ENCODE measurements at regions not wholly inside any gene's neighbourhood (a gene's known extent, or its start where the extent isn't known, plus 50 kb on each side); places are given as distances from the start of the nearest gene placed in this dataset.

DNA sequence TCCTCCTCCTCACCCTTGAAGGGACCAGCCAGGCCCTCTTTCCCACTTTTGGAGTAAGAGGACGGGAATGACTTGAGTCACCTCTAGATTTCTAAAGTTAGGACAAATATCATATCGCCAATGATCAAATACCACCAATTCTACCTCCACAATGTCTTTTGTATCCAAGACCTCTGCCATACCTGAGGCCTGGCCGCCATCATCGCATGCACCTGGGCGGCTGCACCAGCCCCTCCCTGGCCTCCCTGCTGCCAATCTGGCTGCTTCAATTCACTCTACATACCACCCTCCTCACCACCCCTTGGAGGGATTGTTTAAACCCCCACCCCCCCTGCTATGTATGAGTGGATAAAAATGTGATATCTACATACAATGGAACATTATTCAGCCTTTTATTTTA is 75.0 kb upstream of the RALY start:
- H3K36me3 ChIP-seq (replicated peaks; ENCODE audit: insufficient read depth, low read length) = no peaks in the 10 kb centered on the region
- peak overlapping the region; percentile 45; the same call in 1 of the 2 replicates for H3K27ac ChIP-seq (ENCODE audit: low read length)
- no peaks in the 10 kb centered on the region for H3K9me3 ChIP-seq (replicated peaks; ENCODE audit: insufficient read depth, low read length)
- H4K20me1 ChIP-seq (ENCODE audit: insufficient read depth, low read length) = no peaks in the 10 kb centered on the region
- H3K9ac ChIP-seq (ENCODE audit: low read length) = no peak overlapping the region
- TF ChIP-seq, protein P1, sequence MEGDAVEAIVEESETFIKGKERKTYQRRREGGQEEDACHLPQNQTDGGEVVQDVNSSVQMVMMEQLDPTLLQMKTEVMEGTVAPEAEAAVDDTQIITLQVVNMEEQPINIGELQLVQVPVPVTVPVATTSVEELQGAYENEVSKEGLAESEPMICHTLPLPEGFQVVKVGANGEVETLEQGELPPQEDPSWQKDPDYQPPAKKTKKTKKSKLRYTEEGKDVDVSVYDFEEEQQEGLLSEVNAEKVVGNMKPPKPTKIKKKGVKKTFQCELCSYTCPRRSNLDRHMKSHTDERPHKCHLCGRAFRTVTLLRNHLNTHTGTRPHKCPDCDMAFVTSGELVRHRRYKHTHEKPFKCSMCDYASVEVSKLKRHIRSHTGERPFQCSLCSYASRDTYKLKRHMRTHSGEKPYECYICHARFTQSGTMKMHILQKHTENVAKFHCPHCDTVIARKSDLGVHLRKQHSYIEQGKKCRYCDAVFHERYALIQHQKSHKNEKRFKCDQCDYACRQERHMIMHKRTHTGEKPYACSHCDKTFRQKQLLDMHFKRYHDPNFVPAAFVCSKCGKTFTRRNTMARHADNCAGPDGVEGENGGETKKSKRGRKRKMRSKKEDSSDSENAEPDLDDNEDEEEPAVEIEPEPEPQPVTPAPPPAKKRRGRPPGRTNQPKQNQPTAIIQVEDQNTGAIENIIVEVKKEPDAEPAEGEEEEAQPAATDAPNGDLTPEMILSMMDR (IDR thresholded peaks at IDR 0.05; ENCODE audit: low read length) = no peak
- TF ChIP-seq EZH2phosphoT487 (IDR thresholded peaks at IDR 0.05; ENCODE audit: low read length) (no peak), EZH2 (optimal IDR thresholded peaks at IDR 0.05; ENCODE audit: low read depth, low read length) (no peak)
- no peaks in the 10 kb centered on the region for H3K9me2 ChIP-seq (replicated peaks; ENCODE audit: insufficient read depth, low read length)
- no peak for DNase-seq
- no peak overlapping the region for H3K4me3 ChIP-seq (ENCODE audit: low read length)
- 0 out of 2 replicates have a peak, but pooled peaks cover 11% of the 10 kb centered on the region for H3F3A ChIP-seq (ENCODE audit: insufficient read depth, low read length)
- peak overlapping the region; percentile 79 for H3K4me2 ChIP-seq (ENCODE audit: low read depth, low read length)
- H3K4me1 ChIP-seq (ENCODE audit: low read length) = peaks cover 41% of the 10 kb centered on the region
- no peaks in the 10 kb centered on the region for H3K79me2 ChIP-seq (ENCODE audit: low read length)
- H2AFZ ChIP-seq (ENCODE audit: low read length) = no peak overlapping the region
- H3K27me3 ChIP-seq (replicated peaks; ENCODE audit: insufficient read depth, low read length) = no peaks in the 10 kb centered on the region

DNA sequence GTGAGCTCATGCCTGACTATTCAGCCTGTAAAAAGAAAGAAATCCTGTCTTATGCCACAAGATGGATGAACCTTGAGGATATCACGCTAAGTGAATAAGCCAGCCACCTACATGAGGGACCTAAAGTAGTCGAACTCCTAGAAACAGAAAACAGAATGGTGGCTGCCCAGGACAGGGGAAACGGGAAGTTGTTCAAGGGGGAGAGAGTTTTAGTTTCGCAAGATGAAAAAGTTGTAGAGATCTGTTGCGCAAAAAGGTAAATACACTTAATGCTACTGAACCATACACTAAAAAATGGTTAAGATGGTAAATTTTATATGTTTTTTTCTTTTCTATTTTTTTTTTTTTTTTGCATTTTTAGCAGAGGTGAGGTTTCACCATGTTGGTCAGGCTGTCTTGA is 74.1 kb upstream of the RALY start:
- Histone ChIP-seq H3K9me3 (replicated peaks; ENCODE audit: insufficient read depth, low read length) (no peaks in the 10 kb centered on the region), H3K4me2 (ENCODE audit: low read depth, low read length) (no peak overlapping the region), H3F3A (ENCODE audit: insufficient read depth, low read length) (0 out of 2 replicates have a peak, but pooled peaks cover 11% of the 10 kb centered on the region), H3K27me3 (replicated peaks; ENCODE audit: insufficient read depth, low read length) (no peaks in the 10 kb centered on the region), H3K4me3 (ENCODE audit: low read length) (no peak overlapping the region), H3K9me2 (replicated peaks; ENCODE audit: insufficient read depth, low read length) (no peaks in the 10 kb centered on the region), H3K27ac (ENCODE audit: low read length) (no peak overlapping the region), H3K79me2 (ENCODE audit: low read length) (no peaks in the 10 kb centered on the region), H4K20me1 (ENCODE audit: insufficient read depth, low read length) (no peaks in the 10 kb centered on the region), H3K4me1 (ENCODE audit: low read length) (peaks cover 36% of the 10 kb centered on the region), H3K9ac (ENCODE audit: low read length) (no peak overlapping the region), H2AFZ (ENCODE audit: low read length) (no peak overlapping the region), H3K36me3 (replicated peaks; ENCODE audit: insufficient read depth, low read length) (no peaks in the 10 kb centered on the region)
- DNase-seq = no peak
- TF ChIP-seq EZH2 (optimal IDR thresholded peaks at IDR 0.05; ENCODE audit: low read depth, low read length) (no peak), EZH2phosphoT487 (IDR thresholded peaks at IDR 0.05; ENCODE audit: low read length) (no peak)
- TF ChIP-seq, protein P1 (IDR thresholded peaks at IDR 0.05; ENCODE audit: low read length) = no peak

DNA sequence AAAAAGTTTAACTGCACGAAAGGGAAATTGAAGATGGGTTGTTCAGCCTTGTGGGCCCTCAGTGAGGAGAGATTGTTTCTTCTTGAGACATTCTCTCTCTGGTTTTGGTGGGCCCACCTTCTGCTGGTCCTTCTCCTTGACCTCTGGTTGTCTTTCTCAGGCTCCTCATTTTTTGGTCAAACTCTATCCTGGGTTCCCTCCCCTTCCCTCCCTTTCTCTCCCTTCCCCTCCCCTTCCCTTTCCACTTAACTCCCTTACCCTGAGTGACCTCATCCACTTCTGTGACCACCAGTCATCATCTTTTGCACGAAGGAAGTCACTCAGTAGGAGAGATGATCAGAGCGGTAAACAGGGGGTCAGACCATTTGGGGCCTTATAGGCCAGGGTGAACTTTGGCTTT is 71.5 kb upstream of the RALY start:
- Histone ChIP-seq H3K27ac (ENCODE audit: low read length) (no peak overlapping the region), H3K4me1 (ENCODE audit: low read length) (peaks cover 23% of the 10 kb centered on the region), H2AFZ (ENCODE audit: low read length) (no peak overlapping the region), H3F3A (ENCODE audit: insufficient read depth, low read length) (0 out of 2 replicates have a peak, but pooled peaks cover 11% of the 10 kb centered on the region), H3K4me3 (ENCODE audit: low read length) (no peak overlapping the region), H4K20me1 (ENCODE audit: insufficient read depth, low read length) (no peaks in the 10 kb centered on the region), H3K9me3 (replicated peaks; ENCODE audit: insufficient read depth, low read length) (no peaks in the 10 kb centered on the region), H3K79me2 (ENCODE audit: low read length) (no peaks in the 10 kb centered on the region), H3K4me2 (ENCODE audit: low read depth, low read length) (no peak overlapping the region), H3K27me3 (replicated peaks; ENCODE audit: insufficient read depth, low read length) (no peaks in the 10 kb centered on the region), H3K9me2 (replicated peaks; ENCODE audit: insufficient read depth, low read length) (no peaks in the 10 kb centered on the region), H3K9ac (ENCODE audit: low read length) (no peak overlapping the region), H3K36me3 (replicated peaks; ENCODE audit: insufficient read depth, low read length) (no peaks in the 10 kb centered on the region)
- DNase-seq = no peak
- TF ChIP-seq, protein P1 (IDR thresholded peaks at IDR 0.05; ENCODE audit: low read length) = no peak
- TF ChIP-seq EZH2 (optimal IDR thresholded peaks at IDR 0.05; ENCODE audit: low read depth, low read length) (no peak), EZH2phosphoT487 (IDR thresholded peaks at IDR 0.05; ENCODE audit: low read length) (no peak)

Data from MM.1S (cell line).